NCI-H2171 treated with DMSO at 0.1 percent for 48 hours (cell line): ENCODE measurements at regions not wholly inside any gene's neighbourhood (a gene's known extent, or its start where the extent isn't known, plus 50 kb on each side); places are given as distances from the start of the nearest gene placed in this dataset.
"Not testable (repeated sequence)": the region's sequence is repeated elsewhere in the genome, so short reads cannot be mapped to it uniquely, and the experiment has no call there.

Source experiments
- DNase-seq: peaks from one replicate; lab custom pipeline; 2025; lab: John Stamatoyannopoulos, UW

DNA sequence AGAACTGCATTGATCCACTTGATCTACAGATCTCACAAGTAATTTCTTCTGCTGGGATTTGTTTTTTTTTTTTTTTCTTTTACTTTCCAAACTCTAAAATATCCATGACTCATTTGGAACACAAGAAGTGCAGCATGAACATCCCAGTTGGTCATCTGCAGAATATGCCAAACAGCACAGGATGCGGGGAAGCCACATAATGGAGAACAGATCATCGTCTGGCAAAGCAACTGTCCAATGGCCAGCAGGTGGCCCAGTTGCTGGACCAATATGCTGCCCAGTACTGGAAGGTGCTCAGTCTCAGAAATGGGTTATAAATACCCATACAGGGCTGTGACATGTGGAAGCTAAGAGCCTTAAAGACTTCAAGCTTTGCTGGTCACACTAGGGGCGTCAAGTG lies 221.3 kb upstream of the TAS2R1 start:
- DNase-seq, result no peak

DNA sequence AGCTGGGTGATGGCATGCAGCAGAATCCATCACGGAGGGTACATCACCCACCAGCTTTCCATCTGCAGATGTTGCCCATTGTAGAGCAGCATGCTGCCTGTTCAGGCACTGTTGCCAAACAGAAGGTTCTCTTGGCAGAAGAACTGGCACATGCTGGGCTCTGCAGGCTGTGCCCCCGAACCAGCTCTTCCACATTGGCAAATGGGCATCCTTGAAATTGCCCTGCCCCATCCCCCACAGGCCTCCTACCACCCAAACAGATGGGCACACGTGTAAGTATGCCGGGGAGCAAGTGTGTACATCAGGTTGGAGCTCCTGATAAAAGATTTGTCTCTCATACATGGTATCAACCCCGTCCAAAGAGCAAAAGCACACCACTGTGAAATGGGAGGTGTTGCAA lies 220.3 kb upstream of the TAS2R1 start:
- DNase-seq, result no peak

DNA sequence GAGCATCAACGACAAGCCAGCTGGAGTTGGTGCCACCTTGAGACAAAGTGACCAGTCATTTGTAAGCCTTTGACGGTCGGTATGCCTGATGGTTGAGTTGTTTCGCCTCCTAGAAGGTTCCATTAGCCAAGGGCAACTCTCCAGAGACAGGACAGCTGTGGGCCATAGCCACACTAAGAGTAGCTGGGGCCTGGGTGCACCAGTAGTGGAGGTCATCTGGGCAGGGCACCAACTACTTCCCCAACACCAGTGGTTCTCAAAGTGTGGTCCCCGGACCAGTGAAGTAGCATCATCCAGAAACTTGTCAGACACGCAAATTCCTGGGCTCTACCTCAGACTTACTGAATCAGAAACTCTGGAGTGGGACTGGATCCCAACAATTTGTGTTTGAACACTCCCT lies 217.5 kb upstream of the TAS2R1 start:
- no peak for DNase-seq

DNA sequence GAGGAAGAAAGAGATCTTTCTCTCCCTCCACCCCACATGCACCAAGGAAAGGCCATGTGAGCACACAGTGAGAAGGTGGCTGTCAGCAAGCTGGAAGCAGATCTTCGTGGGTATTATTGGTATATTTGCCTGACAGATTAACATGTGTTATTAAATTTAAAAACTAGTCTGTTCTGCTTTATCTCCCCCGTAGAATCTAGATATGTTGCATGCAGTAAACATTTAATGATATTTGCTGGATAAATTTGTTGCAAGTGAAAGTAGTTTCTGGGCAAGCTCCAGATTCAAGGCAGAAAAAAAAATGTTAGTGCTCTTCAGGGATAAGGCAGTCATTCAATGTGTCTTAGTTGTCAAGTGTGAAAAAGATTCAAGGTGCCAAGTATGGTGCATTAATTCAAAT lies 215.0 kb upstream of the TAS2R1 start:
- no peak for DNase-seq

DNA sequence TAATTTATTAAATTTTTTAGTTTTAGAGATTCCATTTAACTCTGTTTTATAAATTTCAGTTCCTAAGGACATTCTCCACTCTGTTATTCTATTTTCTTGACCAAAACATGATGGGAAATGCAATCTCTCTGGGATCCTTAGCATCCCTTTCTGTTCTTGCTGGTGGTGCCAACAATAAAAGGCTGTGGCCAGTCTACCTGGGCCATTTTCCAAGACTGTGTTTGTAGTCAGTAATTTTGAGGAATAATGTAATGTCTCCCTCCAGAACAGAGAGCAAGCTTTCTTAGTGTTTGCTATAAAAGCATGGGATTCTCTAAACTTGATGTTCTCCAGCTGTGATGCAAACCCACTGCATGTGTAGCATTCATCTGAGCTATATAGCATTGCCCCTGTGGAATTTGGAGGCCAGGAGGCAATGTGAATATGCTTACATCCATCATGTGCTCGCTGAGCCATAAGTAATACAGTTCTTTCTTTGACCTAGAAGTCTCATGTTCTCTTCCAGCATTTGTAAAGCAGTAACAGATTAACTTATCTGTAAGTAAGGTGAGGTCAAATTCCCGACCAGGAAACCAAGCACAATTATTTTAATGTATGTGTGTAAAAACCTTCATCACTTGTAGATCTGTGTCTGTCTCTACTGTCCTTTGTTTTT lies 211.5 kb upstream of the TAS2R1 start:
- DNase-seq, result no peak

DNA sequence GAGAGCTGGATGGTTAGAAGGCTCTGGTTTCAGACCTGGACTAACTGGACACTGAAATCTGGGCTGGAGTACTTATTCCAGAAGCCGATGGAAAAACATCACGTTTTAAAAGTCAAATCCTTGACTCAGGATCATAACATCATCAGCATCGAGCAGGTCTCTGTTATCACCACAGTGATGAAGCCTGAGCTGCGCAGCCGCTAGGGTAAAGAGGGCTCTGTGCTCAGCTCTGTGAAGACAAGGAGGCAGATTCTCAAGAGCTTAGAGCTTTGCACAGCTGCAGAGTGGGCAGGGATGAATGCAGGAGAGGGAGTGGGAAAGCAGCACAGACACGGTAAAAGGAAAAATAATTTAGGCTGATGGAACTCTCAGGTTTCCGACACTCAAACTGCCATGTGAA lies 208.8 kb upstream of the TAS2R1 start:
- no peak for DNase-seq

DNA sequence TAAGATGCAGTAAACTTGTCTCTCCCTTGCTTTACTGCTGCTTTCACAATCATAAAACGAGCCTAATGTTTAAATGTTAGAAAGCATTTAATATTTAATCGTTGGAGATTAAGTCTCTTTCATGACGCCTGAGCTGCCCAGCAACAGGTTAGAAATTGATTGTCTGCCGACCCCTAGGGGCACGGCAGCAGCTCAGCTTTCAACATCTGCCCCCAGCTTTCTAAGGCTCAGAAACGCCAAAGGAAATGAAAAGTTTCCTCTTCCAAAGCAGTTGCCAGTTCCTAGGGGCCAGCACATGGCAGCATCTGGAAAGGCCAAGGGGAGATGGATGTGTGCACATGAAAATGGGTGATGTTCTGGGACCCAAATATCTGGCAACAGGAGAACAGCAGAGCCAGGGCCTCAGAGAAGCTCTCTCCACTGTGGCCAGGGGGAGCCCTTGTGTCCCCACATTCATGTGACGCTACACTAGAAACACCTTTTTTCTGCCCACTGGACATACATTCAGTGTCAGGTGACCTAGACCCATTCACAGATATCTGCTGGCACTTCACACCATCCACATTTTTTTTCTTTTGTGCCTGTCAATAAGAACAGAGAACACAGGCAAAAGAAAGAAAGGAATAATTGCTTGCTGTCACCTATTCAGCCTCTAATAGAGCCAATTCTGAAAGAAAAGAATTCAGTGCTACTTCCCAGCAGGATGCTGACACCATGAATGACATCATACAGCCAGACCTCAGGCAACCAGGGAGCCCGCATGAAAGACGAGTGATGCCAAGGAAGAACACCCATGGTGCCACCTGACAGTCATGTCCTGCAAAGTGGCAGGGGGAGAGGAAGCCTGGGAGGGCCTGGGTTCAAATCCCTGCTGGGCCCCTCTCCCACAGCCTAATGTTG lies 205.0 kb upstream of the TAS2R1 start:
- no peak for DNase-seq

DNA sequence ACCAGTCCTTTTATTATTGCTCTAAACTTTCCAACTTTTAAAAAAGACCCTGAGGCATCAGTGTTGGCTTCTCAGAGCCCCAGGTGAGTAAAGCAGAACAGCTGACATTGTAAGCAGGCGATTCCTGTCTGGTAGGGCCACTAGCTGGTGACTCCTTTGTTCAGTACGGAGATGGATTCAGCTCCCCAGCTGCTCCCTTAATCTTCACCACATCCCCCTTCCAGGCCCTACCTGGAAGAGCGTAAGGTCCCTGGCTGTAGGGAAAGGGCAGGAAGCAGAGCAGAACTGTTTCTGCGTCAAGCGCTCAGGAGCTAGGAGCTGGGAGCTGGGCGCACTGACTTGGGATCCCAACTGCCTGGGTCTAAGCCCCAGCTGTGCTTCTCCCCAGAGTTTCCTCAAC lies 203.7 kb upstream of the TAS2R1 start:
- no peak for DNase-seq

DNA sequence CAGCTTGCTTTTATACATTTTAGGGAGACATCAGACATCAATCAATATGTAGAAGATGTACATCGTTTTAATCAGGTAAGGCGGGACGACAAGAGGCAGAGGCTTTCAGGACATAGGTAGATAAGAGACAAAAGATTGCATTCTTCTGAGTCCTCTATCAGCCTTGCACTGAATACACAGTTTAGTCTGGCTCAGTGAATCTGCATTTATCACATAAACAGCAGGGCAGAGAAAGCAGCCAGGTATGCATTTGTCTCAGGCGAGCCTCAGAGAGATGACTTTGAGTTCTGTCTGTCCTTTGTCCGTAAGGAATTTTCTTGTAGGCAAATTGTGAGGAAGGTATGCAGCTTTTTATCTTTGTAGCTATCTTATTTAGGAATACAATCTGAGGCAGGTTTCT lies 202.8 kb upstream of the TAS2R1 start:
- no peak for DNase-seq

DNA sequence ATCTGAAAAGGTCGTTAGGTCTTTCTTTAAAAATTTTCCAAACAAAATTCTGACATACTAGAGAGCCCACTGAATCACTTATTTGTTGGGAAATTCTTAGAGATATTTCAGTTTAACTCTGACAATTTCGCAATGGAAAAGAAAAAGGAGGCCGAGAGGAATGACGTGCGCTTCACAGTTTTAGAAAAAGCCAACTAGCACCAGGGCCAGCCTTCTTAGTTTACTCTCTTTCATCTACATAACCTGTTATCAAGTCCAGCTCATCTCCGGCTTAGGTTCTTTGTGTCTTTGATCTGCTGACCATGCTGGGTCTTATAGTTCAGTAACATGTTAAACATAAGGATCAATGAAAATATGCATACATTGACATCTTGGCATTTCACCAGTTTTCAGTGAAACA lies 201.7 kb upstream of the TAS2R1 start:
- DNase-seq, result no peak

DNA sequence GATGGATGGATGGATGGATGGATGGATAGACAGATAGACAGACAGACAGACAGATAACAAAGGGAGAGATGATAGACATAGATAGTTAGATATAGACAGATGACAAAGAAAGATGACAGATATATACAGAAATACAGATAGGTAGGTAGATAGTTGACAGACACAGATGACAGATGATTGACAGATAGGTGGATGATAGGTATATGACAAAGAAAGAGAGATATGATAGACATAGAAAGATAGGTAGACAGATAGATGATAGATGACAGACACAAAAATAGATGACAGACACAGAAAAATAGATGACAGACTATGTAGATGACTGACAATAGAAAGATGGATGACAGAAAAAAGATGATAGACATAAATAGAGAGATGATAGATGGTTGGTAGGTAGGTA lies 200.0 kb upstream of the TAS2R1 start:
- no peak for DNase-seq

DNA sequence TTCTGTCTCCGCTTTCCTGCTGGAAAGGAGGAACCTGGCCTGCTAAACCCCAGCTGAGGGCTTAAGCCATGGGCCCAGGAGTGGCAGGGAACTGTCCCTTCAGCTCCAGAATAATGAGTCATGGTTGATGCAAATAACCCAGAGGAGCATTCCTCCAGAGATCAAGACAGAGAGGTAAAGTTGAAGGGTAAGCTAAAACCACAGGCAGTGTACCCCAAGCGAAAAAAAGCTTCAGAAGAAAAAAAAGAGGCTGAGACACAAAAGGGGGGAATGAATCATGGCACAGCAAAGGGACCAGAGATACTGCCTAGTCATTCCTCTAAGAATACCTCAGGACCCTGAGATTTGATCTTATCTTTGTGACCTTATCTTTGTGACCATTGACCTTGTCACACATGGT lies 199.5 kb upstream of the TAS2R1 start:
- DNase-seq, result no peak

DNA sequence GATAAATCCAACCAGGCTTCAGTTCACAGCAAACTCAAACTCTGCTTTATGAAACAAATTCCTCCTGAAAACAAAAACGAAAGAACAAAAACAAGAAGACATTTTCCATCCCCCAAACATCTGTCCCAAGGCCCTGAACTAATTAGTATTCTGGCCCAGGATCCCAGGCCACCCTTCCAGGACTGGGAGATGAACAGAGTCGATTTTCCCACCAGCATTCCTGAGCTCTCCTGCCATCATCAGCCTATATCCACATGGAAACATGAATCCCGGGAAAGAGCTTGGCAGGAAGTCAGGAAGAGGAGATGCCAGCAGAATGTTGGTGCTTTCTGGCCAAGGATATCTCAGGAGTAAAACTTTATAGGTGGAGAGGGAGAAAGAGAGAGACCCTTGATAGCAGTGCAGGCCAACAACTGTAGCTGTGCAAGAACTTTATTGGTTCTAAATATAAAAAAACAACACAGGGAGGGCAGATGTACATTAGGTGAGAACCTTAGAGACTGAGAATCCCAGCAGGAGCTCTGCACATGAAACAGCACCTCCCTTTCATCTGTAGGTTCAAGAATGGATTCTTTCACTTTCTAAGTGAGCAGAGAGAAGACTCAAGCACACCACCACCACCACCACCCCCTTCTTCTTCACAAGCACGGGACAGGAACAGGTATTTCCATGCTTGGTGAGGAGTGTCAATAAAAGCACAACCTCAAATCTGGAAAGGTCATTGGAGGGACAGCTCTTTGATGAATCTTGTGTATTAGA lies 190.7 kb upstream of the TAS2R1 start:
- DNase-seq, result no peak

DNA sequence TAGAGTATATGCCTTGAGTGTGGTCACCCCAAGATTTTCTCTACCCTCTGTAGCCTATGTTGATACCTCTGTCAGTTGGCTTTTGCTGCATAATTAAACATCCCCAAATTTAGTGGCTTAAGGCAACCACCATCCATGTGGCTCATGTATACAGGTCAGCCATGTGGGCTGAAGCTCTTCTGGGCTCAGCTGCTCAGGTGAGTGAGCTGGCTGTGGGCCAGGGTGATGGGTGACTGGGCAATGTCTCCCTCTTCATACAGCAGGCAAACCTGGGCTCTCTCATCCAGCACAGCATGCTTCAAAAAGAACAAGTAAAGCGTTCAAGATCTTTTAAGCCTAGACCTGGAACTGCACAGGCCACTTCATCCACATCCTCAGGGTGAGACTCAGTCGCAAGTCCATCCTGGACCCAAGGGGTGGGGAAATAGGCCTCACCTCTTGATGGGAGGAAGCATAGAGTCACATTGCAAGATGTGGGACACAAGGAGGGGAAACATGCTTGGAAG lies 188.2 kb upstream of the TAS2R1 start:
- no peak for DNase-seq

DNA sequence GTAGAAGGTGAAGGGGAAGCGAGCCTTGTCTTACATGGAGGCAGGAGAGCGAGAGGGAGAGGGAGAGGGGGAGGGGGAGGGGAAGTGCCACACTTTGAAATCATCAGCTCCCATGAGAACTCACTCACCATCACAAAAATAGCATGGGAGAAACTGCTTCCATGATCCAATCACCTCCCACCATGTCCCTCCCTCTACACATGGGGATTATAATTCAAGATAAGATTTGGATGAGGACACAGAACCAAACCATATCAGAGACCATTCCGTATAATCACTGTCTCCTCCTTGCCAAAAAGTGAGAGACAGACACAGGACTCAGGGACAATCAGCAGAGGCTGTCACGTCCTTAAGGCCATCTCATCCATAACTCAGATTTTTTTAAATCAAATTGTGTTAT lies 187.7 kb upstream of the TAS2R1 start:
- no peak for DNase-seq

DNA sequence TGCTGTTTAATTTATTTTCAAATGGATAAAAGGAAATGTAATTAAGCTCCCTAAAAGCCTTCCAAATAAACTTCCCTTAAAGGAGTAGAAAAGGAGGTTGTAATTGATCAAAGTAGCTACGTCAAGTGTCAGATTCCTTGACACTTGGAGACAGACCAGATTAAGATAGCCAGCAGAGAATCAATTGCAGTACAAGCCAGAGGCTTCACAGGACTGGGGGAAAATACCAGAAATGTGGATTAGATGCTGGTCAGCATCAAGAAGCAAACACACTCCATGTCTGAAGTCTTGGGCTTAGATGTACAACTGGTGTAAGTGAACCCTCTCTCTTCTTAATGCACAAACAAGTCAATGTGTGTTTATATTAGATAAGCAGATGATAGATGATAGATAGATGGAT lies 184.9 kb upstream of the TAS2R1 start:
- no peak for DNase-seq

DNA sequence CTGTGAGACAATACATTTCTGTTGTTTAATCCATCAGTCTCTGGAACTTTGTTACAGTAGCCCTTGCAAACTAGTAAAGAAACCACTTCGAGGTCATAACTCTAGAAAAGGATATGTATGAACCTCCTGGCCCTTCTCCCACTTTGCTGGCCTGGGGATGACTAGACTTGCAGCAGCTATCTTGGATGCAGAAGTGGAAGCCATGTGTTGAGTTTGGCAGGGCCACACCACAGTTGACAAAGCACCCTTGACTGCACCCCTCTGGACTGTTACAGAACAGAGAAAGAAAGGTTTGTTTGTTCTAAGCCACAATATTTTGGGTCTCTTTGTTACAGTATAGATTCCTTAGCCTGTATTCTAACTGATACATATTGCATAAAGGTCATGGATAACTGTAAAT lies 183.2 kb upstream of the TAS2R1 start:
- DNase-seq, result no peak

DNA sequence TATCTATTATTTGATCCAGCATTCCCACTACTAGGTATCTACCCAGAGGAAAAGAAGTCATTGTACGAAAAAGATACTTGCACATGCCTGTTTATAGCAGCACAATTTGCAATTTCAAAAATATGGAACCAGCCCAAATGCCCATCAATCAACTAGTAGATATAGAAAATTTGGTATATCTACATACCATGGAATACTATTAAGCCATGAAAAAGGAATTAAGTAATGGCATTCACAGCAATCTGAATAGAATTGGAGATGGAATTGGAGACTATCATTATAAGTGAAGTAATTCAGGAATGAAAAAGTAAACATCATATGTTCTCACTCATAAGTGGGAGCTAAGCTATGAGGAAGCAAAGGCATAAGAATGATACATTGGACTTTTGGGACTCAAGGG lies 177.2 kb upstream of the TAS2R1 start:
- not testable (repeated sequence) for DNase-seq

DNA sequence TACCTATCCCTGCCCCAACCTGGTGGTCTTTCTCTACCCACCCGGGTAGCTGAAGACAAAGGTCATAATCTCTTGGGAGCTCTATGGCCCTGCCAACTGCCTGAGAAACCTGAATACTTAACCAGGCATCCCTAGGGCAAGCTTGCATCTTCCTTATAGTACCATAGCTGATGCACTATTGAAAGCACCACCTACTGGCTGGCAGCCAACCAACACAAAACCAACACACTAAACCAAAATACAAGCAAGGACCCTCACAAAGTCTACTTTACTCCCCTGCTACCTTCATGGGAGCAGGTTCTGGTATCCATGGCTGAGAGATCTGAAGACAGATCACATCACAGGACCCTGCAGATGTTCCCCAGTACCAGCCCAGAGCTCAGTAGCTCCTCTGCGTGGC lies 171.8 kb upstream of the TAS2R1 start:
- no peak for DNase-seq

DNA sequence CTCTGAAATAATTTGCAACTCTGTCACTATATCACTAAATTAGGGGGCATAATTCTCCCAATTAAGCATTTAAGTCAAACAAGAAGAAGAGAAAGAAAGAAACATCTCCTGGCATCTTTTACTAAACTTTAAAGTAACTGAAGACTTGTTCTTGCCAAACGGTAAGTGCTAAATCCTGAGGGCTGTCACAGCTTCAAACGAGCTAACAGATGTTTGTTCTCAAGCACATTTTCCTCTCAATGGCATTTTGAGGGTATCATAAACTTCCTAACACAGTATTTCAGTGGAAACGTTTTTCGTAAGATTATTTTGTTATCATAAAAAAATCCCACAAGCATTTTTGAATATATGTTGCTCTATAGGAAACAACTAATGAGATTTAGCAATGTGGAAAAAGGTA lies 169.5 kb upstream of the TAS2R1 start:
- DNase-seq, result no peak

DNA sequence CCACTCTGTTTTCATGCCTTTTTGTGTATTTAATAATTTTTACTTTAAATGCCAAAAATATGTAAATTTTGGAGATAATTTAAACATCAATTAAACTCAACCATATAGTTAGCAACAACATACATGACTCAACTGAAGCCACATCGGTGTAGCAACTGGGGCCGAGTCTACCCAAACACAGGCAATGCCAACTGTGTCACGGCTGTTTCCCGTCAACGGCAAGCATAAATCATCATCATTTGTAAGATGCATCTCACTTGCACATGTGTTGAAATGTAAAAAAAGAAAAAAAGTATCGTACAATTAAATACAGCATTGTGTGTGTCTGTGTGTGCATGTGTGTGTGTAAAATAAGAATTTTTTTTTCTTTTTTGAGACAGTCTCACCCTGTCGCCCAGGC lies 160.1 kb upstream of the TAS2R1 start:
- DNase-seq, result no peak

DNA sequence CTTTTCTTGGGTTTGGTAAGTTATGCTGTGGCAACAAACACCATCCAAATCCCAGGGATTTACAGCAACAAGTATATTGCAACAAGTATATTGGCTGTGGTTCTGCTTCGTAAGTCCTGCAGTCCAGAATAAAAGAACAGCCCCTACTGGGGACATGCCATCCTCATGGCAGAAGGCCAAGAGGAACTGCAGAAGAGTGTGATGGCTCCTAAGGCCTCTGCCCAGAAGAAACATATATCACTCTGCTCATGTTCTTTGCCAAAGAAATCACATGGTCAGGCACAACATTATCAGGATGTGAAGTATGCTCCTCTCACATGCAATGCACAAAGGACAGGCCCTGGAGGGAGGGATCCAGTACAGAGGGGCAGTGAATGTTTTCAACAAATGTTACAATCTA lies 159.6 kb upstream of the TAS2R1 start:
- DNase-seq, result no peak
